BJ (cell line): ENCODE measurements at regions not wholly inside any gene's neighbourhood (a gene's known extent, or its start where the extent isn't known, plus 50 kb on each side); places are given as distances from the start of the nearest gene placed in this dataset.

Experiments
- CTCF ChIA-PET: fragments of 350-600 bp; formaldehyde crosslinking; extraction: SDS; loops from one replicate; lab custom pipeline; 2021; ENCODE audit warnings: antibody characterized with exemption, inconsistent platforms; lab: Yijun Ruan, JAX
- POLR2A ChIA-PET: fragments of 300-600 bp; sonication (Branson Sonifier 250); formaldehyde crosslinking; extraction: SDS; loops from one replicate; lab custom pipeline; 2021; ENCODE audit warnings: antibody characterized with exemption; lab: Charles Lee
- DNase-seq: peaks from one replicate; pipeline ENCODE4 v3.0.0-alpha.2; 2011; ENCODE audit warnings: low read depth
- H3K27me3 ChIP-seq: 2 replicates; pipeline ENCODE4 v1.6.0; 2011; ENCODE audit warnings: low read length; ENCODE audit not compliant: control insufficient read depth, insufficient read depth
- H3K36me3 ChIP-seq: 2 replicates; pipeline ENCODE4 v1.5.1; 2011; ENCODE audit warnings: low read length; ENCODE audit not compliant: control insufficient read depth, insufficient read depth
- H3K4me3 ChIP-seq: 2 replicates; pipeline ENCODE4 v1.5.1; 2011; ENCODE audit warnings: low read depth, mild to moderate bottlenecking, control low read depth, low read length
- CTCF ChIP-seq: IDR thresholded peaks from 2 replicates; pipeline ENCODE4 v1.5.1; 2011; ENCODE audit warnings: low read depth, mild to moderate bottlenecking, control low read depth, inconsistent platforms, low read length, moderate library complexity; ENCODE audit not compliant: insufficient read depth

- ChIA-PET CTCF (no interaction called here), POLR2A (no interaction called here)
- Histone ChIP-seq H3K4me3 (no peak overlapping the region), H3K27me3 (no peaks in the 10 kb centered on the region), H3K36me3 (no peaks in the 10 kb centered on the region)
- no peak for TF ChIP-seq CTCF
- no peak for DNase-seq
Measured at GRCh38 chr5:106966686-106967315, 703.9 kb downstream of the EFNA5 start.

- Histone ChIP-seq H3K36me3 (no peaks in the 10 kb centered on the region), H3K4me3 (no peak overlapping the region), H3K27me3 (no peaks in the 10 kb centered on the region)
- no peak for DNase-seq
- CTCF ChIA-PET = interaction anchor here (0.7 kb wide), 1 partner anchor 55 kb away, joined by 3 read pairs; no protein-coding TSS in a partner anchor
- POLR2A ChIA-PET = no interaction called here
- no peak for TF ChIP-seq CTCF
Measured at GRCh38 chr5:106964132-106964531, 706.6 kb downstream of the EFNA5 start.

- DNase-seq = no peak
- no peak overlapping the region for H3K4me3 ChIP-seq
- TF ChIP-seq CTCF = no peak
- ChIA-PET CTCF (no interaction called here), POLR2A (no interaction called here)
- H3K36me3 ChIP-seq = no peaks in the 10 kb centered on the region
- H3K27me3 ChIP-seq = no peaks in the 10 kb centered on the region
Measured at GRCh38 chr5:106963630-106964029, 707.1 kb downstream of the EFNA5 start.

- Histone ChIP-seq H3K4me3 (no peak overlapping the region), H3K27me3 (no peaks in the 10 kb centered on the region), H3K36me3 (no peaks in the 10 kb centered on the region)
- CTCF ChIA-PET = no interaction called here
- POLR2A ChIA-PET = no interaction called here
- no peak for DNase-seq
- TF ChIP-seq CTCF = no peak
Measured at GRCh38 chr5:106962464-106963230, 708.1 kb downstream of the EFNA5 start.

GRCh38 chr5:106959387-106959786 lies 711.4 kb downstream of the EFNA5 start:
- POLR2A ChIA-PET = no interaction called here
- DNase-seq = no peak
- Histone ChIP-seq H3K36me3 (no peaks in the 10 kb centered on the region), H3K27me3 (no peaks in the 10 kb centered on the region), H3K4me3 (no peak overlapping the region)
- CTCF ChIA-PET = no interaction called here
- TF ChIP-seq CTCF = no peak
